Activated T-helper 2 cell treated with anti-CD3 and anti-CD28 coated beads, Interferon-gamma antibody, Interleukin-2, Interleukin-4, amounts not matched to agents 10 μg/mL and 5 μg/mL and 100 μg/mL, durations not matched to agents 14 hours and 24 hours and 36 hours (primary cell): ENCODE measurements at regions not wholly inside any gene's neighbourhood (a gene's known extent, or its start where the extent isn't known, plus 50 kb on each side); places are given as distances from the start of the nearest gene placed in this dataset.

ENCODE experiments used
- DNase-seq: peaks from one replicate; pipeline ENCODE4 v3.0.0; 2021; ENCODE audit warnings: low spot score
- H3K27ac Mint-ChIP-seq: one replicate; pipeline ENCODE4 v1.8.0; 2021; ENCODE audit warnings: mixed read lengths
- H3K27me3 Mint-ChIP-seq: one replicate; pipeline ENCODE4 v1.8.0; 2021; ENCODE audit warnings: low read depth, mixed read lengths
- H3K36me3 Mint-ChIP-seq: one replicate; pipeline ENCODE4 v1.8.0; 2021; ENCODE audit warnings: low read depth, mixed read lengths
- H3K4me1 Mint-ChIP-seq: one replicate; pipeline ENCODE4 v1.8.0; 2021; ENCODE audit warnings: low read depth, mixed read lengths
- H3K4me3 Mint-ChIP-seq: one replicate; pipeline ENCODE4 v1.8.0; 2021; ENCODE audit warnings: low read depth, mild to moderate bottlenecking, moderate library complexity, mixed read lengths
- H3K9me3 Mint-ChIP-seq: one replicate; pipeline ENCODE4 v1.8.0; 2021; ENCODE audit warnings: mixed read lengths
- intact Hi-C: fragments of 100-400 bp; cut with micrococcal nuclease; formaldehyde crosslinking; loops from one replicate; pipeline ENCODE4 v1.15.1; 2023

- H3K4me3 Mint-ChIP-seq, result no peak overlapping the region
- no peak for DNase-seq
- H3K36me3 Mint-ChIP-seq, result no peaks in the 10 kb centered on the region
- H3K27ac Mint-ChIP-seq, result no peak overlapping the region
- peaks cover 32% of the 10 kb centered on the region for H3K27me3 Mint-ChIP-seq
- H3K4me1 Mint-ChIP-seq, result peaks cover 2% of the 10 kb centered on the region
- H3K9me3 Mint-ChIP-seq, result peaks cover 7% of the 10 kb centered on the region
- intact Hi-C loops, result no loop called here
Measured at GRCh38 chr3:46146548-46146947, 61.6 kb downstream of the CCR1 start.

GRCh38 chr3:46146021-46146420, 62.1 kb downstream of the CCR1 start:
- H3K36me3 Mint-ChIP-seq, result no peaks in the 10 kb centered on the region
- no peak overlapping the region for H3K4me3 Mint-ChIP-seq
- H3K27me3 Mint-ChIP-seq, result peaks cover 33% of the 10 kb centered on the region
- no peak for DNase-seq
- peaks cover 2% of the 10 kb centered on the region for H3K4me1 Mint-ChIP-seq
- intact Hi-C loops, result no loop called here
- H3K9me3 Mint-ChIP-seq, result peaks cover 9% of the 10 kb centered on the region
- no peak overlapping the region for H3K27ac Mint-ChIP-seq

- Mint-ChIP-seq H3K4me3 (no peak overlapping the region), H3K27ac (no peak overlapping the region), H3K4me1 (peaks cover 2% of the 10 kb centered on the region), H3K27me3 (peaks cover 34% of the 10 kb centered on the region), H3K36me3 (no peaks in the 10 kb centered on the region), H3K9me3 (peaks cover 12% of the 10 kb centered on the region)
- intact Hi-C loops, result no loop called here
- no peak for DNase-seq
Measured at GRCh38 chr3:46145147-46145546, 63.0 kb downstream of the CCR1 start.

GRCh38 chr3:46143951-46144473, 64.1 kb downstream of the CCR1 start:
- DNase-seq, result no peak
- peaks cover 33% of the 10 kb centered on the region for H3K27me3 Mint-ChIP-seq
- intact Hi-C loops, result no loop called here
- H3K4me1 Mint-ChIP-seq, result peaks cover 2% of the 10 kb centered on the region
- H3K36me3 Mint-ChIP-seq, result no peaks in the 10 kb centered on the region
- peaks cover 12% of the 10 kb centered on the region for H3K9me3 Mint-ChIP-seq
- no peak overlapping the region for H3K4me3 Mint-ChIP-seq
- no peak overlapping the region for H3K27ac Mint-ChIP-seq

GRCh38 chr3:46141813-46142212, 66.3 kb downstream of the CCR1 start:
- Mint-ChIP-seq H3K27ac (no peak overlapping the region), H3K9me3 (peaks cover 8% of the 10 kb centered on the region), H3K4me1 (peaks cover 2% of the 10 kb centered on the region), H3K4me3 (no peak overlapping the region), H3K36me3 (no peaks in the 10 kb centered on the region), H3K27me3 (peaks cover 30% of the 10 kb centered on the region)
- intact Hi-C loops, result no loop called here
- DNase-seq, result no peak

GRCh38 chr3:46138581-46138980, 69.5 kb downstream of the CCR1 start:
- Mint-ChIP-seq H3K36me3 (no peaks in the 10 kb centered on the region), H3K9me3 (peaks cover 8% of the 10 kb centered on the region), H3K27ac (no peak overlapping the region), H3K4me3 (no peak overlapping the region), H3K4me1 (no peaks in the 10 kb centered on the region), H3K27me3 (peaks cover 15% of the 10 kb centered on the region)
- no peak for DNase-seq
- intact Hi-C loops, result no loop called here

- H3K9me3 Mint-ChIP-seq, result no peaks in the 10 kb centered on the region
- H3K4me3 Mint-ChIP-seq, result no peak overlapping the region
- H3K36me3 Mint-ChIP-seq, result no peaks in the 10 kb centered on the region
- intact Hi-C loops, result no loop called here
- DNase-seq, result no peak
- H3K27me3 Mint-ChIP-seq, result peaks cover 21% of the 10 kb centered on the region
- H3K4me1 Mint-ChIP-seq, result peaks cover 3% of the 10 kb centered on the region
- no peak overlapping the region for H3K27ac Mint-ChIP-seq
Measured at GRCh38 chr3:46135475-46135874, 72.6 kb downstream of the CCR1 start.

- no peak for DNase-seq
- no peaks in the 10 kb centered on the region for H3K36me3 Mint-ChIP-seq
- peaks cover 19% of the 10 kb centered on the region for H3K4me1 Mint-ChIP-seq
- no peak overlapping the region for H3K27ac Mint-ChIP-seq
- H3K27me3 Mint-ChIP-seq, result peaks cover 36% of the 10 kb centered on the region
- H3K4me3 Mint-ChIP-seq, result no peak overlapping the region
- intact Hi-C loops, result no loop called here
- no peaks in the 10 kb centered on the region for H3K9me3 Mint-ChIP-seq
Measured at GRCh38 chr3:46133285-46133684, 74.8 kb downstream of the CCR1 start.

GRCh38 chr3:46132565-46132964, 75.5 kb downstream of the CCR1 start:
- Mint-ChIP-seq H3K4me1 (peaks cover 19% of the 10 kb centered on the region), H3K27ac (no peak overlapping the region), H3K36me3 (no peaks in the 10 kb centered on the region), H3K27me3 (peaks cover 35% of the 10 kb centered on the region), H3K9me3 (no peaks in the 10 kb centered on the region), H3K4me3 (no peak overlapping the region)
- DNase-seq, result no peak
- intact Hi-C loops, result no loop called here

- peaks cover 19% of the 10 kb centered on the region for H3K4me1 Mint-ChIP-seq
- no peaks in the 10 kb centered on the region for H3K36me3 Mint-ChIP-seq
- H3K9me3 Mint-ChIP-seq, result no peaks in the 10 kb centered on the region
- no peak overlapping the region for H3K27ac Mint-ChIP-seq
- no peak overlapping the region for H3K4me3 Mint-ChIP-seq
- peaks cover 38% of the 10 kb centered on the region for H3K27me3 Mint-ChIP-seq
- intact Hi-C loops, result no loop called here
- no peak for DNase-seq
Measured at GRCh38 chr3:46131884-46132450, 76.1 kb downstream of the CCR1 start.

GRCh38 chr3:46130631-46131310, 77.3 kb downstream of the CCR1 start:
- DNase-seq, result no peak
- intact Hi-C loops, result no loop called here
- Mint-ChIP-seq H3K36me3 (no peaks in the 10 kb centered on the region), H3K4me3 (no peak overlapping the region), H3K27me3 (peaks cover 49% of the 10 kb centered on the region), H3K9me3 (no peaks in the 10 kb centered on the region), H3K27ac (no peak overlapping the region), H3K4me1 (peaks cover 19% of the 10 kb centered on the region)

GRCh38 chr3:46129588-46130272, 78.4 kb downstream of the CCR1 start:
- Mint-ChIP-seq H3K9me3 (no peaks in the 10 kb centered on the region), H3K36me3 (no peaks in the 10 kb centered on the region), H3K27ac (no peak overlapping the region), H3K27me3 (peaks cover 56% of the 10 kb centered on the region), H3K4me1 (peaks cover 19% of the 10 kb centered on the region), H3K4me3 (no peak overlapping the region)
- intact Hi-C loops, result no loop called here
- DNase-seq, result no peak

GRCh38 chr3:46127503-46127902, 80.6 kb downstream of the CCR1 start:
- Mint-ChIP-seq H3K27ac (no peak overlapping the region), H3K4me3 (no peak overlapping the region), H3K36me3 (no peaks in the 10 kb centered on the region), H3K9me3 (no peaks in the 10 kb centered on the region), H3K4me1 (peaks cover 19% of the 10 kb centered on the region), H3K27me3 (peaks cover 62% of the 10 kb centered on the region)
- intact Hi-C loops, result no loop called here
- DNase-seq, result no peak
